Progenitor cell of endocrine pancreas (in vitro differentiated cells): ENCODE measurements at regions not wholly inside any gene's neighbourhood (a gene's known extent, or its start where the extent isn't known, plus 50 kb on each side); places are given as distances from the start of the nearest gene placed in this dataset.

Experiments
- DNase-seq: peaks from one replicate; pipeline ENCODE4 v3.0.0; 2021; ENCODE audit warnings: low spot score; ENCODE audit not compliant: unreplicated experiment
- H3K27ac Mint-ChIP-seq: 2 replicates; pipeline ENCODE4 v1.8.0; 2021; ENCODE audit warnings: mild to moderate bottlenecking, moderate library complexity, mixed read lengths
- H3K27me3 Mint-ChIP-seq: 2 replicates; pipeline ENCODE4 v1.8.0; 2021; ENCODE audit warnings: mixed read lengths
- H3K36me3 Mint-ChIP-seq: 2 replicates; pipeline ENCODE4 v1.8.0; 2022; ENCODE audit warnings: mixed read lengths; ENCODE audit not compliant: insufficient read depth
- H3K4me1 Mint-ChIP-seq: 2 replicates; pipeline ENCODE4 v1.8.0; 2021; ENCODE audit warnings: low read depth, mixed read lengths
- H3K4me3 Mint-ChIP-seq: 2 replicates; pipeline ENCODE4 v1.8.0; 2021; ENCODE audit warnings: low read depth, mild to moderate bottlenecking, moderate library complexity, mixed read lengths
- H3K9me3 Mint-ChIP-seq: 2 replicates; pipeline ENCODE4 v1.8.0; 2021; ENCODE audit warnings: low read depth, mixed read lengths
- CTCF ChIP-seq: fragments of 200-600 bp; sonication (generic); IDR thresholded peaks from one replicate; pipeline ENCODE4 v1.5.0; 2021; ENCODE audit warnings: antibody characterized with exemption, mild to moderate bottlenecking; ENCODE audit not compliant: unreplicated experiment

GRCh38 chr9:72471096-72471495, 50.3 kb upstream of the TMC1 start:
- no peaks in the 10 kb centered on the region for H3K27me3 Mint-ChIP-seq
- no peak for TF ChIP-seq CTCF
- no peaks in the 10 kb centered on the region for H3K36me3 Mint-ChIP-seq

GRCh38 chr9:72467766-72468738, 53.4 kb upstream of the TMC1 start:
- DNase-seq, result no peak
- H3K27me3 Mint-ChIP-seq, result no peaks in the 10 kb centered on the region
- TF ChIP-seq CTCF, result no peak
- no peaks in the 10 kb centered on the region for H3K9me3 Mint-ChIP-seq
- no peak overlapping the region for H3K4me3 Mint-ChIP-seq
- peaks cover 9% of the 10 kb centered on the region for H3K4me1 Mint-ChIP-seq
- H3K27ac Mint-ChIP-seq, result no peak overlapping the region
- no peaks in the 10 kb centered on the region for H3K36me3 Mint-ChIP-seq

More at GRCh38 chr9:72471096-72471495, 50.3 kb upstream of the TMC1 start:
- Mint-ChIP-seq H3K9me3 (no peaks in the 10 kb centered on the region), H3K27ac (no peak overlapping the region), H3K4me1 (peaks cover 4% of the 10 kb centered on the region), H3K4me3 (no peak overlapping the region)
- no peak for DNase-seq

GRCh38 chr9:72465593-72465984, 55.8 kb upstream of the TMC1 start:
- Mint-ChIP-seq H3K36me3 (no peaks in the 10 kb centered on the region), H3K27me3 (no peaks in the 10 kb centered on the region), H3K27ac (no peak overlapping the region), H3K9me3 (no peaks in the 10 kb centered on the region), H3K4me3 (no peak overlapping the region), H3K4me1 (peaks cover 22% of the 10 kb centered on the region)
- TF ChIP-seq CTCF, result no peak
- no peak for DNase-seq

GRCh38 chr9:72464857-72465592, 56.4 kb upstream of the TMC1 start:
- H3K9me3 Mint-ChIP-seq, result no peaks in the 10 kb centered on the region
- TF ChIP-seq CTCF, result no peak
- H3K27me3 Mint-ChIP-seq, result no peaks in the 10 kb centered on the region
- H3K4me1 Mint-ChIP-seq, result peaks cover 25% of the 10 kb centered on the region
- no peak overlapping the region for H3K4me3 Mint-ChIP-seq
- H3K27ac Mint-ChIP-seq, result no peak overlapping the region
- no peak for DNase-seq
- H3K36me3 Mint-ChIP-seq, result no peaks in the 10 kb centered on the region

- Mint-ChIP-seq H3K27ac (no peak overlapping the region), H3K4me1 (peaks cover 34% of the 10 kb centered on the region), H3K36me3 (no peaks in the 10 kb centered on the region)
These were observed 59.1 kb upstream of the TMC1 start for GRCh38 chr9:72462340-72462739.

More at GRCh38 chr9:72462340-72462739, 59.1 kb upstream of the TMC1 start:
- no peak for DNase-seq
- no peak for TF ChIP-seq CTCF
- no peaks in the 10 kb centered on the region for H3K27me3 Mint-ChIP-seq
- H3K9me3 Mint-ChIP-seq, result no peaks in the 10 kb centered on the region
- no peak overlapping the region for H3K4me3 Mint-ChIP-seq
